DOHH2 (cell line): ENCODE measurements at regions not wholly inside any gene's neighbourhood (a gene's known extent, or its start where the extent isn't known, plus 50 kb on each side); places are given as distances from the start of the nearest gene placed in this dataset.

Experiments used
- H3F3A ChIP-seq: fragments of 200-600 bp; sonication (generic), shearing (Covaris generic); 2 replicates; pipeline ENCODE4 v1.6.0; 2016; ENCODE audit warnings: antibody characterized with exemption, mild to moderate bottlenecking; ENCODE audit not compliant: control insufficient read depth, insufficient read depth
- H3K27ac ChIP-seq: fragments of 200-600 bp; sonication (generic); 2 replicates; pipeline ENCODE4 v1.5.1; 2014; ENCODE audit warnings: low read depth, mild to moderate bottlenecking, low read length, moderate library complexity
- H3K27me3 ChIP-seq: fragments of 200-600 bp; sonication (generic); 2 replicates; pipeline ENCODE4 v1.6.1; 2014; ENCODE audit warnings: mild to moderate bottlenecking, low read length, mixed read lengths; ENCODE audit not compliant: control insufficient read depth
- H3K36me3 ChIP-seq: fragments of 200-600 bp; sonication (generic); 2 replicates; pipeline ENCODE4 v1.6.1; 2014; ENCODE audit warnings: mild to moderate bottlenecking, low read length, moderate library complexity, mixed read lengths; ENCODE audit not compliant: control insufficient read depth
- H3K4me1 ChIP-seq: fragments of 200-600 bp; sonication (generic); 2 replicates; pipeline ENCODE4 v1.6.1; 2014; ENCODE audit warnings: mild to moderate bottlenecking, low read length, mixed read lengths; ENCODE audit not compliant: control insufficient read depth
- H3K4me2 ChIP-seq: fragments of 200-600 bp; sonication (generic); 2 replicates; pipeline ENCODE4 v1.6.0; 2014; ENCODE audit warnings: mild to moderate bottlenecking, low read length, moderate library complexity
- H3K4me3 ChIP-seq: fragments of 200-600 bp; sonication (generic); 2 replicates; pipeline ENCODE4 v1.5.1; 2014; ENCODE audit warnings: mild to moderate bottlenecking, low read length, mixed read lengths
- H3K79me2 ChIP-seq: fragments of 200-600 bp; sonication (generic); 2 replicates; pipeline ENCODE4 v1.6.1; 2014; ENCODE audit warnings: mild to moderate bottlenecking, low read length, mixed read lengths; ENCODE audit not compliant: control insufficient read depth
- H3K9me2 ChIP-seq: fragments of 200-600 bp; sonication (generic); replicated peaks from 2 replicates; pipeline ENCODE4 v1.6.1; 2014; ENCODE audit warnings: mild to moderate bottlenecking, low read length, mixed read lengths; ENCODE audit not compliant: control insufficient read depth
- H3K9me3 ChIP-seq: fragments of 200-600 bp; sonication (generic); 2 replicates; pipeline ENCODE4 v1.6.1; 2014; ENCODE audit warnings: antibody characterized with exemption, low read length, mixed read lengths; ENCODE audit not compliant: control insufficient read depth, insufficient read depth
- H4K20me1 ChIP-seq: fragments of 200-600 bp; sonication (generic); 2 replicates; pipeline ENCODE4 v1.6.0; 2014; ENCODE audit warnings: low read depth, mild to moderate bottlenecking, antibody characterized with exemption, low read length, moderate library complexity; ENCODE audit not compliant: control insufficient read depth, insufficient read depth
- CTCF ChIP-seq: fragments of 200-600 bp; sonication (generic); IDR thresholded peaks from one replicate; pipeline ENCODE4 v1.5.1; 2014; ENCODE audit warnings: antibody characterized with exemption, mild to moderate bottlenecking, low read depth, low read length; ENCODE audit not compliant: poor library complexity, severe bottlenecking
- EZH2phosphoT487 ChIP-seq: fragments of 200-600 bp; sonication (generic); IDR thresholded peaks from 2 replicates; pipeline ENCODE4 v1.6.1; 2017; ENCODE audit warnings: borderline replicate concordance, mild to moderate bottlenecking, antibody characterized with exemption, low read length, moderate library complexity, mixed read lengths

GRCh38 chr14:65179918-65180724 lies 77.8 kb upstream of the MAX start:
- H3K4me2 ChIP-seq: peak overlapping the region; percentile 55
- peaks cover 23% of the 10 kb centered on the region for H3K4me1 ChIP-seq
- no peaks in the 10 kb centered on the region for H3K27me3 ChIP-seq
- H3K9me2 ChIP-seq: no peaks in the 10 kb centered on the region
- peak overlapping the region; percentile 47 for H3K4me3 ChIP-seq
- H3F3A ChIP-seq: peaks cover 5% of the 10 kb centered on the region; the same call in 1 of the 2 replicates
- TF ChIP-seq EZH2phosphoT487: no peak
- H3K36me3 ChIP-seq: no peaks in the 10 kb centered on the region
- no peaks in the 10 kb centered on the region for H3K79me2 ChIP-seq
- H3K27ac ChIP-seq: peak overlapping the region; percentile 54
- H3K9me3 ChIP-seq: peaks cover 16% of the 10 kb centered on the region
- H4K20me1 ChIP-seq: no peaks in the 10 kb centered on the region

GRCh38 chr14:65180725-65181025 lies 78.4 kb upstream of the MAX start:
- Histone ChIP-seq H3K4me3 (peak overlapping the region; percentile 47), H4K20me1 (no peaks in the 10 kb centered on the region), H3K4me2 (peak overlapping the region; percentile 55), H3K4me1 (peaks cover 23% of the 10 kb centered on the region), H3K9me3 (peaks cover 16% of the 10 kb centered on the region), H3K36me3 (no peaks in the 10 kb centered on the region), H3K27ac (peak overlapping the region; percentile 54), H3K27me3 (no peaks in the 10 kb centered on the region), H3K9me2 (no peaks in the 10 kb centered on the region), H3F3A (0 out of 2 replicates have a peak, but pooled peaks cover 5% of the 10 kb centered on the region), H3K79me2 (no peaks in the 10 kb centered on the region)
- TF ChIP-seq EZH2phosphoT487 (no peak), CTCF (no peak)

GRCh38 chr14:65184032-65184764 lies 81.9 kb upstream of the MAX start:
- Histone ChIP-seq H3K4me2 (no peak overlapping the region), H3K79me2 (no peaks in the 10 kb centered on the region), H3K27me3 (no peaks in the 10 kb centered on the region), H3K9me2 (no peaks in the 10 kb centered on the region), H3K36me3 (no peaks in the 10 kb centered on the region), H3K4me3 (no peak overlapping the region), H3K27ac (no peak overlapping the region), H4K20me1 (no peaks in the 10 kb centered on the region), H3F3A (0 out of 2 replicates have a peak, but pooled peaks cover 5% of the 10 kb centered on the region), H3K9me3 (peaks cover 16% of the 10 kb centered on the region), H3K4me1 (peaks cover 38% of the 10 kb centered on the region)
- TF ChIP-seq CTCF: no peak
- TF ChIP-seq EZH2phosphoT487: no peak

GRCh38 chr14:65185829-65186228 lies 83.5 kb upstream of the MAX start:
- H4K20me1 ChIP-seq: no peaks in the 10 kb centered on the region
- H3K9me2 ChIP-seq: no peaks in the 10 kb centered on the region
- H3K4me1 ChIP-seq: peaks cover 21% of the 10 kb centered on the region
- H3K79me2 ChIP-seq: no peaks in the 10 kb centered on the region
- no peaks in the 10 kb centered on the region for H3F3A ChIP-seq
- no peak overlapping the region for H3K4me3 ChIP-seq
- H3K9me3 ChIP-seq: peaks cover 16% of the 10 kb centered on the region
- TF ChIP-seq EZH2phosphoT487: no peak
- TF ChIP-seq CTCF: no peak
- no peaks in the 10 kb centered on the region for H3K36me3 ChIP-seq
- no peaks in the 10 kb centered on the region for H3K27me3 ChIP-seq
- H3K4me2 ChIP-seq: no peak overlapping the region
- no peak overlapping the region for H3K27ac ChIP-seq
